Chondrocyte (in vitro differentiated cells): ENCODE measurements at regions not wholly inside any gene's neighbourhood (a gene's known extent, or its start where the extent isn't known, plus 50 kb on each side); places are given as distances from the start of the nearest gene placed in this dataset.

ENCODE experiments used
- DNase-seq: peaks from one replicate; pipeline ENCODE4 v3.0.0; 2021; ENCODE audit warnings: mixed read lengths, low spot score
- H3K27ac Mint-ChIP-seq: one replicate; pipeline ENCODE4 v1.8.0; 2021; ENCODE audit warnings: mild to moderate bottlenecking, moderate library complexity, mixed read lengths; ENCODE audit not compliant: unreplicated experiment
- H3K27me3 Mint-ChIP-seq: 2 replicates; pipeline ENCODE4 v1.8.0; 2021; ENCODE audit warnings: low read depth, mixed read lengths
- H3K36me3 Mint-ChIP-seq: 2 replicates; pipeline ENCODE4 v1.8.0; 2021; ENCODE audit warnings: low read depth, mixed read lengths
- H3K4me1 Mint-ChIP-seq: 2 replicates; pipeline ENCODE4 v1.8.0; 2021; ENCODE audit warnings: low read depth, mild to moderate bottlenecking, mixed read lengths
- H3K4me3 Mint-ChIP-seq: one replicate; pipeline ENCODE4 v1.8.0; 2021; ENCODE audit warnings: mild to moderate bottlenecking, moderate library complexity, mixed read lengths; ENCODE audit not compliant: unreplicated experiment
- H3K9me3 Mint-ChIP-seq: 2 replicates; pipeline ENCODE4 v1.8.0; 2021; ENCODE audit warnings: low read depth, mixed read lengths
- TF ChIP-seq, protein P1 (sequence below): fragments of 200-600 bp; sonication (generic); IDR thresholded peaks from 2 replicates; pipeline ENCODE4 v1.5.0; 2021; ENCODE audit warnings: antibody characterized with exemption, mild to moderate bottlenecking, moderate library complexity

DNA sequence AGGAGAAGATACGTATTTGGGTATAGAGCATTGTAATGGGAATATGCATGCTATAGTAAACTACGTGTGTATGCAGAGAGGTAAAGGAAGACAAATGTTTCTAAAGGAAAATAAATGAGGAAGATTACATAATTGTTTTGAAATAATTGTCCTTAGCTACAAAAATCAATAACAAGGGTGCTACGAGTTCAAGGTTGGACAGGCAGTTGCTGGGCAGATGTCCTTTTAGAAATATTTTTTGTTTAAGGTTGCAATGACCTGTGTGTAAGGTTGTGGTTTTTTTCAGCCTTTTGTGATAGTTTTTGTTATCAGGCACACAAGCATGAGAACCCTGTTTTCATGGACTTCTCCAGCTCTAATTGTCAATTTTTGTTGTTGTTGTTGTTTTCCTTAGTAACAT lies 1304.1 kb upstream of the CHAC2 start:
- TF ChIP-seq, protein P1, sequence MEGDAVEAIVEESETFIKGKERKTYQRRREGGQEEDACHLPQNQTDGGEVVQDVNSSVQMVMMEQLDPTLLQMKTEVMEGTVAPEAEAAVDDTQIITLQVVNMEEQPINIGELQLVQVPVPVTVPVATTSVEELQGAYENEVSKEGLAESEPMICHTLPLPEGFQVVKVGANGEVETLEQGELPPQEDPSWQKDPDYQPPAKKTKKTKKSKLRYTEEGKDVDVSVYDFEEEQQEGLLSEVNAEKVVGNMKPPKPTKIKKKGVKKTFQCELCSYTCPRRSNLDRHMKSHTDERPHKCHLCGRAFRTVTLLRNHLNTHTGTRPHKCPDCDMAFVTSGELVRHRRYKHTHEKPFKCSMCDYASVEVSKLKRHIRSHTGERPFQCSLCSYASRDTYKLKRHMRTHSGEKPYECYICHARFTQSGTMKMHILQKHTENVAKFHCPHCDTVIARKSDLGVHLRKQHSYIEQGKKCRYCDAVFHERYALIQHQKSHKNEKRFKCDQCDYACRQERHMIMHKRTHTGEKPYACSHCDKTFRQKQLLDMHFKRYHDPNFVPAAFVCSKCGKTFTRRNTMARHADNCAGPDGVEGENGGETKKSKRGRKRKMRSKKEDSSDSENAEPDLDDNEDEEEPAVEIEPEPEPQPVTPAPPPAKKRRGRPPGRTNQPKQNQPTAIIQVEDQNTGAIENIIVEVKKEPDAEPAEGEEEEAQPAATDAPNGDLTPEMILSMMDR: no peak
- peaks cover 4% of the 10 kb centered on the region for H3K4me1 Mint-ChIP-seq
- H3K27me3 Mint-ChIP-seq: peaks cover 9% of the 10 kb centered on the region
- H3K36me3 Mint-ChIP-seq: no peaks in the 10 kb centered on the region
- H3K4me3 Mint-ChIP-seq: no peak overlapping the region
- DNase-seq: no peak
- no peak overlapping the region for H3K27ac Mint-ChIP-seq
- H3K9me3 Mint-ChIP-seq: peaks cover 2% of the 10 kb centered on the region

DNA sequence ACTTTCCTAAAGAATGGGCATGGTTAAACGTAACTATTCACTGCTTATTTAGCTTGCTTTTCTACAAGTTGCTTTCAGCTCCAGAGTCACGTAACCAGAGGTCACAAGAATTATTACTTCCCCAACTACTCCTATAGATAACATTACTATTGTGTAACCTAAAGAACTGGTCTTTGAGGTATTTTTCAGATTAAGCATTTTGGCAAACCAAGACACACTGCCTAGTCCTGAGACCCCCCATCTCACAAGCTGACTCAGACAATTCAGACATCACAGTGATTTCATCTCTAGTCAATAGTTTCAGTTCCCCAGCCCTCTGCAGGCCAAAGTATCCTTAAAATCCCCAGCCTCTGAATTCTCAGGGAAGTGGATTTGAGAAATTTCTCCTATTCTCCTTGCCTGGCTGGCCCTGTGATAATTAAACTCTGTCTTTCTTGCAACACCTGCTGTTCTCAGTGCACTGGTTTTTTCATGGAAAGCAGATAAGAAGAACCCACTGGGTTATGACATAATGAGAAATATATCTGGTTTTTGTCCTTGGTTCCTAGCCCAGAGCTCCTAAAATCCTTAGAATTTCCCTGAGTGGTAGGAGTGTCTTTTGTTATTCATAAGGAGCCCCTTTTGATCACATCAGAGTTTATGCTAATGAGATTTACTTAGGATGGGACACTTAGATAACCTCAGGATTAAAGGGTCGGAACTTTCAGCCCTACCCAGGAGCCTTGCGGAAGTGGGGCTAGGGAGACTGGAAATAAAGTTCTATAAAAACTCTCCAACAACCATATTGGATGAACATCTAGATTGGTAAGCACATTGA lies 1310.8 kb upstream of the CHAC2 start:
- DNase-seq: no peak
- Mint-ChIP-seq H3K4me3 (no peak overlapping the region), H3K4me1 (no peaks in the 10 kb centered on the region), H3K27me3 (peaks cover 14% of the 10 kb centered on the region), H3K36me3 (no peaks in the 10 kb centered on the region), H3K27ac (no peak overlapping the region), H3K9me3 (peaks cover 4% of the 10 kb centered on the region)
- TF ChIP-seq, protein P1: no peak

DNA sequence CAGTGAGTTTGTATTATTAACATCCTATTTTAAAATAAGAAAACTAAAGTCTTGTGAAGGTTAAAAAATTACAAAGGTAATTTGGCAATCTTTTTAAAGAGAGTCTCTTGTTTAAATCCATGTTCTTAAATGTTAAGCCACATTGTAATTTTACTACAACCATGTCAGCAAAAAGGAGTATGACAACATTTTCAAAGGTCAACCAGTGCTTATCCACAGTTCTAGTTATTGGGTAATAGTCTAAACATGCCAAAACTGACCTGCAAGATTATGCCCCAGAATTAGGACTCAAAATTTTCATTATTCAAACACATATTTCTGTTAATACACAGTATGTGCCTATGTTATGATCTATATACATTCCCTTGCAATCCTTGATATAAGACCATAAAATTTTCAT lies 1312.6 kb upstream of the CHAC2 start:
- peaks cover 4% of the 10 kb centered on the region for H3K9me3 Mint-ChIP-seq
- H3K4me3 Mint-ChIP-seq: no peak overlapping the region
- H3K36me3 Mint-ChIP-seq: no peaks in the 10 kb centered on the region
- TF ChIP-seq, protein P1: no peak
- no peak for DNase-seq
- H3K27ac Mint-ChIP-seq: no peak overlapping the region
- H3K4me1 Mint-ChIP-seq: no peaks in the 10 kb centered on the region
- peaks cover 14% of the 10 kb centered on the region for H3K27me3 Mint-ChIP-seq

DNA sequence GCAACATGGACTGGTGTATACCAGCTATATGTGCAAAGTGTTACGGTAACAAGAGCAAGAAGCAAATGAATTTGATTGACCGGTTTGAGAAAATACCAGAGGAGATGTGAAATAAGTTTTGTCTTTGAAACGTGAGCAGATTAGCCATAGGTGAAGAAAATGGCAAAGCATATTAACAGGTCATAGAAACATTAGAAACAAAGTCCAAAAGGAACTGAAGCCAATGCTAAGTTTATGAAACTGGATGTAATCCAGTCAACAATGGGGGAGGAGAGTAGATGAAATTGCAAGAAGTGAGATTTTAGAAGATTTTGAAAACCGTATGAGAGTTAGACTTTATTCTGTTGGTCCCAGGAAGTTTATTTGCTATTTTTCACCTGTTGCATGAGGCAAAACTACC lies 1315.4 kb upstream of the CHAC2 start:
- H3K27ac Mint-ChIP-seq: no peak overlapping the region
- H3K4me1 Mint-ChIP-seq: no peaks in the 10 kb centered on the region
- H3K27me3 Mint-ChIP-seq: peaks cover 9% of the 10 kb centered on the region
- TF ChIP-seq, protein P1: no peak
- peaks cover 4% of the 10 kb centered on the region for H3K9me3 Mint-ChIP-seq
- H3K4me3 Mint-ChIP-seq: no peak overlapping the region
- DNase-seq: no peak
- H3K36me3 Mint-ChIP-seq: no peaks in the 10 kb centered on the region

GRCh38 chr2:52445686-52446085 lies 1321.9 kb upstream of the CHAC2 start:
- no peaks in the 10 kb centered on the region for H3K9me3 Mint-ChIP-seq
- H3K36me3 Mint-ChIP-seq: no peaks in the 10 kb centered on the region
- no peaks in the 10 kb centered on the region for H3K4me1 Mint-ChIP-seq
- no peak for DNase-seq
- H3K27ac Mint-ChIP-seq: no peak overlapping the region
- peaks cover 4% of the 10 kb centered on the region for H3K27me3 Mint-ChIP-seq
- TF ChIP-seq, protein P1: no peak
- H3K4me3 Mint-ChIP-seq: no peak overlapping the region
